MM.1S (cell line): ENCODE measurements at regions not wholly inside any gene's neighbourhood (a gene's known extent, or its start where the extent isn't known, plus 50 kb on each side); places are given as distances from the start of the nearest gene placed in this dataset.

Experiments
- DNase-seq: peaks from one replicate; pipeline ENCODE4 v3.0.0-alpha.2; 2015
- H2AFZ ChIP-seq: fragments of 300-600 bp; sonication (generic); 2 replicates; pipeline ENCODE4 v1.6.0; 2016; ENCODE audit warnings: antibody characterized with exemption, low read length
- H3F3A ChIP-seq: fragments of 300-600 bp; sonication (generic); 2 replicates; pipeline ENCODE4 v1.6.1; 2016; ENCODE audit warnings: mild to moderate bottlenecking, antibody characterized with exemption, low read length, moderate library complexity, mixed read lengths; ENCODE audit not compliant: insufficient read depth
- H3K27ac ChIP-seq: fragments of 300-600 bp; sonication (generic); 2 replicates; pipeline ENCODE4 v1.5.1; 2016; ENCODE audit warnings: mild to moderate bottlenecking, low read length
- H3K27me3 ChIP-seq: fragments of 300-600 bp; sonication (generic); replicated peaks from 2 replicates; pipeline ENCODE4 v1.6.0; 2016; ENCODE audit warnings: low read length; ENCODE audit not compliant: insufficient read depth
- H3K36me3 ChIP-seq: fragments of 300-600 bp; sonication (generic); replicated peaks from 2 replicates; pipeline ENCODE4 v1.6.1; 2016; ENCODE audit warnings: mild to moderate bottlenecking, low read length, mixed read lengths; ENCODE audit not compliant: insufficient read depth
- H3K4me1 ChIP-seq: fragments of 300-600 bp; sonication (generic); 2 replicates; pipeline ENCODE4 v1.6.1; 2016; ENCODE audit warnings: low read length, mixed read lengths
- H3K4me2 ChIP-seq: fragments of 300-600 bp; sonication (generic); 2 replicates; pipeline ENCODE4 v1.6.0; 2016; ENCODE audit warnings: low read depth, low read length
- H3K4me3 ChIP-seq: fragments of 300-600 bp; sonication (generic); 2 replicates; pipeline ENCODE4 v1.5.1; 2016; ENCODE audit warnings: low read length, mixed read lengths
- H3K79me2 ChIP-seq: fragments of 300-600 bp; sonication (generic); 2 replicates; pipeline ENCODE4 v1.6.1; 2016; ENCODE audit warnings: mixed run types, low read length, mixed read lengths
- H3K9ac ChIP-seq: fragments of 300-600 bp; sonication (generic); 2 replicates; pipeline ENCODE4 v1.6.1; 2016; ENCODE audit warnings: low read length, mixed read lengths
- H3K9me2 ChIP-seq: fragments of 300-600 bp; sonication (generic); replicated peaks from 2 replicates; pipeline ENCODE4 v1.6.1; 2016; ENCODE audit warnings: mild to moderate bottlenecking, low read length, mixed read lengths; ENCODE audit not compliant: insufficient read depth
- H3K9me3 ChIP-seq: fragments of 300-600 bp; sonication (generic); replicated peaks from 2 replicates; pipeline ENCODE4 v1.6.1; 2016; ENCODE audit warnings: mild to moderate bottlenecking, low read length, mixed read lengths; ENCODE audit not compliant: insufficient read depth
- H4K20me1 ChIP-seq: fragments of 300-600 bp; sonication (generic); 2 replicates; pipeline ENCODE4 v1.6.1; 2016; ENCODE audit warnings: mild to moderate bottlenecking, low read length, moderate library complexity, mixed read lengths; ENCODE audit not compliant: insufficient read depth
- EZH2 ChIP-seq: fragments of 300-600 bp; sonication (generic); optimal IDR thresholded peaks from 2 replicates; pipeline ENCODE3; 2017; ENCODE audit warnings: low read depth, mild to moderate bottlenecking, antibody characterized with exemption, low read length, mixed read lengths
- EZH2phosphoT487 ChIP-seq: fragments of 300-600 bp; sonication (generic); IDR thresholded peaks from 2 replicates; pipeline ENCODE4 v1.6.1; 2018; ENCODE audit warnings: antibody characterized with exemption, low read length
- TF ChIP-seq, protein P1 (sequence below): fragments of 300-600 bp; sonication (generic); IDR thresholded peaks from 2 replicates; pipeline ENCODE4 v1.5.1; 2016; ENCODE audit warnings: antibody characterized with exemption, low read length, mixed read lengths

DNA sequence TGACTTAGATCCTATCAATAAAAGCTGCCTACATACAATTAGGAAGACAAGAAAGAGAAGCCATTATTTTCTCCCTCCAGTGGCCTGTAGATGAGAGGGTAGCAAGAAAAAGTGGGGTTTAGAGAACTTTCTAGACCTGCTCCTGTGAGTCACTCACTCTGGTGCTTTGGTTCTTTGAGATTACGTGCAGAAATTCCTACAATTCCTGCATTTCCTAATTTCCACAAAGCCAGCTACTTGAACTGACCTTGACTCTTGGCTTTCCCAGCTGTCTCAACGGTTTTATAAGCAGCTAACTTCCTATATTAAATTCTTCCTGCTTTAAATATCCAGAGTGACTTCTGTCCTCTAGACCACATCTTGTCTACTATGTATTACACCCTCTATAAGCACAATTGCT is 899.5 kb upstream of the KLHL29 start:
- no peaks in the 10 kb centered on the region for H3K9me2 ChIP-seq
- no peaks in the 10 kb centered on the region for H3K79me2 ChIP-seq
- H3K9ac ChIP-seq = no peak overlapping the region
- H4K20me1 ChIP-seq = no peaks in the 10 kb centered on the region
- H3K4me1 ChIP-seq = no peaks in the 10 kb centered on the region
- no peak for DNase-seq
- no peak overlapping the region for H3K4me3 ChIP-seq
- H3K27me3 ChIP-seq = no peaks in the 10 kb centered on the region
- H3F3A ChIP-seq = no peaks in the 10 kb centered on the region
- TF ChIP-seq, protein P1, sequence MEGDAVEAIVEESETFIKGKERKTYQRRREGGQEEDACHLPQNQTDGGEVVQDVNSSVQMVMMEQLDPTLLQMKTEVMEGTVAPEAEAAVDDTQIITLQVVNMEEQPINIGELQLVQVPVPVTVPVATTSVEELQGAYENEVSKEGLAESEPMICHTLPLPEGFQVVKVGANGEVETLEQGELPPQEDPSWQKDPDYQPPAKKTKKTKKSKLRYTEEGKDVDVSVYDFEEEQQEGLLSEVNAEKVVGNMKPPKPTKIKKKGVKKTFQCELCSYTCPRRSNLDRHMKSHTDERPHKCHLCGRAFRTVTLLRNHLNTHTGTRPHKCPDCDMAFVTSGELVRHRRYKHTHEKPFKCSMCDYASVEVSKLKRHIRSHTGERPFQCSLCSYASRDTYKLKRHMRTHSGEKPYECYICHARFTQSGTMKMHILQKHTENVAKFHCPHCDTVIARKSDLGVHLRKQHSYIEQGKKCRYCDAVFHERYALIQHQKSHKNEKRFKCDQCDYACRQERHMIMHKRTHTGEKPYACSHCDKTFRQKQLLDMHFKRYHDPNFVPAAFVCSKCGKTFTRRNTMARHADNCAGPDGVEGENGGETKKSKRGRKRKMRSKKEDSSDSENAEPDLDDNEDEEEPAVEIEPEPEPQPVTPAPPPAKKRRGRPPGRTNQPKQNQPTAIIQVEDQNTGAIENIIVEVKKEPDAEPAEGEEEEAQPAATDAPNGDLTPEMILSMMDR = no peak
- no peak for TF ChIP-seq EZH2phosphoT487
- no peak for TF ChIP-seq EZH2
- H3K36me3 ChIP-seq = no peaks in the 10 kb centered on the region
- no peaks in the 10 kb centered on the region for H3K9me3 ChIP-seq
- no peak overlapping the region for H2AFZ ChIP-seq
- no peak overlapping the region for H3K27ac ChIP-seq
- no peak overlapping the region for H3K4me2 ChIP-seq

- Histone ChIP-seq H3K4me1 (no peaks in the 10 kb centered on the region), H3K4me3 (no peak overlapping the region), H2AFZ (no peak overlapping the region), H3K27ac (no peak overlapping the region), H3K79me2 (no peaks in the 10 kb centered on the region), H3F3A (no peaks in the 10 kb centered on the region), H3K36me3 (no peaks in the 10 kb centered on the region), H3K9me3 (no peaks in the 10 kb centered on the region), H3K9ac (no peak overlapping the region), H3K9me2 (no peaks in the 10 kb centered on the region), H3K4me2 (no peak overlapping the region), H3K27me3 (no peaks in the 10 kb centered on the region), H4K20me1 (no peaks in the 10 kb centered on the region)
- no peak for DNase-seq
- TF ChIP-seq, protein P1 = no peak
- TF ChIP-seq EZH2 = no peak
- TF ChIP-seq EZH2phosphoT487 = no peak
Observed at GRCh38 chr2:22486343-22486742, 898.6 kb upstream of the KLHL29 start.

- no peak for DNase-seq
- no peaks in the 10 kb centered on the region for H3K9me3 ChIP-seq
- TF ChIP-seq EZH2phosphoT487 (no peak), EZH2 (no peak)
- TF ChIP-seq, protein P1 = no peak
- H3K4me3 ChIP-seq = no peak overlapping the region
- no peak overlapping the region for H3K9ac ChIP-seq
- no peaks in the 10 kb centered on the region for H4K20me1 ChIP-seq
- no peak overlapping the region for H3K4me2 ChIP-seq
- no peaks in the 10 kb centered on the region for H3F3A ChIP-seq
- H2AFZ ChIP-seq = no peak overlapping the region
- H3K27me3 ChIP-seq = no peaks in the 10 kb centered on the region
- H3K27ac ChIP-seq = no peak overlapping the region
- no peaks in the 10 kb centered on the region for H3K9me2 ChIP-seq
- H3K4me1 ChIP-seq = no peaks in the 10 kb centered on the region
- H3K36me3 ChIP-seq = no peaks in the 10 kb centered on the region
- H3K79me2 ChIP-seq = no peaks in the 10 kb centered on the region
Observed at GRCh38 chr2:22487036-22487435, 897.9 kb upstream of the KLHL29 start.
